Upper lobe of left lung (tissue), 6 donors: ENCODE measurements at regions not wholly inside any gene's neighbourhood (a gene's known extent, or its start where the extent isn't known, plus 50 kb on each side); places are given as distances from the start of the nearest gene placed in this dataset.

ENCODE experiments used
- ATAC-seq, 2 donors: fragments of 200-7000 bp; cut with Tn5 transposase; one replicate each; pipeline ENCODE4 v1.9.1; 2022; ENCODE audit warnings: mild to moderate bottlenecking in 2 of 2, moderate library complexity in 2 of 2; ENCODE audit not compliant: low FRiP score in 2 of 2
- DNase-seq, 2 donors: peaks; one replicate each; pipeline ENCODE4 v3.0.0-alpha.2; 2019 to 2020
- H3K27ac ChIP-seq, 4 donors: fragments of 200-600 bp; sonication (generic); one replicate each; pipeline ENCODE4 v1.5.1; 2016 to 2019
- H3K27me3 ChIP-seq, 4 donors: fragments of 200-600 bp; sonication (generic); one replicate each; pipeline ENCODE4 v1.5.1; 2017 to 2019
- H3K36me3 ChIP-seq, 4 donors: fragments of 200-600 bp; sonication (generic); one replicate each; pipeline ENCODE4 v1.5.1; 2016 to 2019
- H3K4me1 ChIP-seq, 4 donors: fragments of 200-600 bp; sonication (generic); one replicate each; pipeline ENCODE4 v1.5.1; 2018 to 2019
- H3K4me3 ChIP-seq, 4 donors: fragments of 200-600 bp; sonication (generic); one replicate each; pipeline ENCODE4 v1.5.1; 2017 to 2019; ENCODE audit warnings: mild to moderate bottlenecking in 2 of 4, moderate library complexity in 1 of 4
- H3K9me3 ChIP-seq, 4 donors: fragments of 200-600 bp; sonication (generic); one replicate each; pipeline ENCODE4 v1.5.1; 2018 to 2019
- EP300 ChIP-seq, 4 donors: sonication (generic); formaldehyde crosslinking; IDR thresholded peaks; one replicate each; pipeline ENCODE4 v1.5.1; 2017; ENCODE audit warnings: antibody characterized with exemption in 4 of 4, control low read depth in 2 of 4
- POLR2A ChIP-seq, 4 donors: fragments of 450-650 bp; IDR thresholded peaks; one replicate each; pipeline ENCODE4 v1.5.1; 2016 to 2017; ENCODE audit warnings: antibody characterized with exemption in 4 of 4, mild to moderate bottlenecking in 2 of 4
- POLR2AphosphoS5 ChIP-seq, 2 donors: sonication (generic); formaldehyde crosslinking; IDR thresholded peaks; one replicate each; pipeline ENCODE4 v1.5.1; 2017; ENCODE audit warnings: antibody characterized with exemption in 2 of 2
- WGBS, 2 donors: methylation state at CpG; one replicate each; pipeline ENCODE4 v1.1.5; 2017 to 2018; 5-methylcytosine and 5-hydroxymethylcytosine counted together
- TF ChIP-seq, protein P1 (sequence below), 6 experiments: fragments of 450-650 bp in 4 of 6; fragments of 200-600 bp in 2 of 6; sonication (generic) in 2 of 6; IDR thresholded peaks; one replicate each; pipeline ENCODE4 v1.5.1; 2016 to 2019; ENCODE audit warnings: antibody characterized with exemption in 6 of 6
- donor health status: DM: no; HTN: no; CAD: no; lungs with moderate emphysema.
- donor health status: DM: no; HTN: yes; CAD: no; lungs with severe emphysema.

DNA sequence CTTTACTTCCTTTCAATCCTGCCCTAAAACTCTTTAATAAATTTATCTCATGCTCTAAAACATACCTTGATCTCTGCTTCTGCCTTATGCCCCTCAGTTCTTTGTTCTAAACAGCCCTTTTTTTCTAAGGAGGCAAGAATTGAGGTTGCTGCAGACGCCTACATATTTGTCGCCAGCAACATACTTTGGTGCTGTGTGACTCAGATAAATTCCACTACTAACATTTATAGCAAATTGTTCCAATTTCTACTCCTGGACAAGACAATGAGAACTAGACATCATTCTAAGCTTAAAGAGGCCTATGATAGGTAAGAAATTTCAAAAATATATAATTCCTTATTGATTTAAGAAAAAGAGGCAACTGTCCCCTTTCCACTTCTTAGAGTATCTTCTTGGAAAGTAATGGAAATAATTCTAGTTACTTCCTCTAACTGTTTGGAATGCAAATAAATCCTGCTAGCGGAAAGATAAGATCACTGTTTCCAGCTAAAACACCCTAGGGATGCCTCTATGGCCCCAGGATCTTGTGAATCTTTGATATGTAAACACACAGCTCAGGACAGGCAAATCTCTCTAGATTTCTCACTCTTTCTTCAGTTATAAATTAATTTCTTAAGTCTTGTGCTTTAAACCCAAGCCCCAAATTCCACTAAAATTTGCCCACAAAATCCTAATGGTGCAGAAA, 869.1 kb downstream of the KCNT2 start:
- H3K36me3 ChIP-seq, result no peaks in the 10 kb centered on the region
- ATAC-seq (no peak), DNase-seq (no peak)
- H3K27ac ChIP-seq, result no peak overlapping the region
- WGBS, 2 donors, result 58 to 84% methylated on average over 3 of the region's 3 CpGs
- no peak for TF ChIP-seq POLR2AphosphoS5 (IDR thresholded peaks at IDR 0.05)
- TF ChIP-seq, protein P1, sequence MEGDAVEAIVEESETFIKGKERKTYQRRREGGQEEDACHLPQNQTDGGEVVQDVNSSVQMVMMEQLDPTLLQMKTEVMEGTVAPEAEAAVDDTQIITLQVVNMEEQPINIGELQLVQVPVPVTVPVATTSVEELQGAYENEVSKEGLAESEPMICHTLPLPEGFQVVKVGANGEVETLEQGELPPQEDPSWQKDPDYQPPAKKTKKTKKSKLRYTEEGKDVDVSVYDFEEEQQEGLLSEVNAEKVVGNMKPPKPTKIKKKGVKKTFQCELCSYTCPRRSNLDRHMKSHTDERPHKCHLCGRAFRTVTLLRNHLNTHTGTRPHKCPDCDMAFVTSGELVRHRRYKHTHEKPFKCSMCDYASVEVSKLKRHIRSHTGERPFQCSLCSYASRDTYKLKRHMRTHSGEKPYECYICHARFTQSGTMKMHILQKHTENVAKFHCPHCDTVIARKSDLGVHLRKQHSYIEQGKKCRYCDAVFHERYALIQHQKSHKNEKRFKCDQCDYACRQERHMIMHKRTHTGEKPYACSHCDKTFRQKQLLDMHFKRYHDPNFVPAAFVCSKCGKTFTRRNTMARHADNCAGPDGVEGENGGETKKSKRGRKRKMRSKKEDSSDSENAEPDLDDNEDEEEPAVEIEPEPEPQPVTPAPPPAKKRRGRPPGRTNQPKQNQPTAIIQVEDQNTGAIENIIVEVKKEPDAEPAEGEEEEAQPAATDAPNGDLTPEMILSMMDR (IDR thresholded peaks at IDR 0.05), result no peak
- no peak for TF ChIP-seq EP300 (IDR thresholded peaks at IDR 0.05)
- TF ChIP-seq POLR2A (IDR thresholded peaks at IDR 0.05), result no peak
- H3K9me3 ChIP-seq, result no peaks in the 10 kb centered on the region
- no peak overlapping the region for H3K4me3 ChIP-seq
- no peaks in the 10 kb centered on the region for H3K4me1 ChIP-seq
- H3K27me3 ChIP-seq, result no peaks in the 10 kb centered on the region

- no peaks in the 10 kb centered on the region for H3K27me3 ChIP-seq
- DNase-seq (no peak), ATAC-seq (no peak)
- H3K4me3 ChIP-seq, result no peak overlapping the region
- no peaks in the 10 kb centered on the region for H3K36me3 ChIP-seq
- no peaks in the 10 kb centered on the region for H3K9me3 ChIP-seq
- no peaks in the 10 kb centered on the region for H3K4me1 ChIP-seq
- TF ChIP-seq POLR2AphosphoS5 (IDR thresholded peaks at IDR 0.05), result no peak
- TF ChIP-seq, protein P1 (IDR thresholded peaks at IDR 0.05), result no peak
- no peak for TF ChIP-seq POLR2A (IDR thresholded peaks at IDR 0.05)
- TF ChIP-seq EP300 (IDR thresholded peaks at IDR 0.05), result no peak
- no peak overlapping the region for H3K27ac ChIP-seq
Observed at GRCh38 chr1:195735140-195735539, 873.1 kb downstream of the KCNT2 start.

- no peak for TF ChIP-seq POLR2A (IDR thresholded peaks at IDR 0.05)
- TF ChIP-seq, protein P1 (IDR thresholded peaks at IDR 0.05), result no peak
- Histone ChIP-seq H3K27ac (no peak overlapping the region), H3K4me1 (no peaks in the 10 kb centered on the region), H3K9me3 (no peaks in the 10 kb centered on the region), H3K4me3 (no peak overlapping the region), H3K27me3 (no peaks in the 10 kb centered on the region), H3K36me3 (no peaks in the 10 kb centered on the region)
- WGBS, 2 donors, result 75 to 84% methylated on average over 1 of the region's 1 CpG
- no peak for ATAC-seq
- no peak for DNase-seq
Observed at GRCh38 chr1:195733826-195734225, 874.4 kb downstream of the KCNT2 start.

GRCh38 chr1:195733408-195733807, 874.8 kb downstream of the KCNT2 start:
- no peak overlapping the region for H3K4me3 ChIP-seq
- no peaks in the 10 kb centered on the region for H3K27me3 ChIP-seq
- WGBS, 2 donors, result 76 to 93% methylated on average over 4 of the region's 4 CpGs
- H3K36me3 ChIP-seq, result no peaks in the 10 kb centered on the region
- DNase-seq, result no peak
- H3K27ac ChIP-seq, result no peak overlapping the region
- TF ChIP-seq EP300 (IDR thresholded peaks at IDR 0.05) (no peak), POLR2AphosphoS5 (IDR thresholded peaks at IDR 0.05) (no peak), POLR2A (IDR thresholded peaks at IDR 0.05) (no peak)
- TF ChIP-seq, protein P1 (IDR thresholded peaks at IDR 0.05), result no peak
- H3K9me3 ChIP-seq, result no peaks in the 10 kb centered on the region
- no peaks in the 10 kb centered on the region for H3K4me1 ChIP-seq
- ATAC-seq, result no peak

DNA sequence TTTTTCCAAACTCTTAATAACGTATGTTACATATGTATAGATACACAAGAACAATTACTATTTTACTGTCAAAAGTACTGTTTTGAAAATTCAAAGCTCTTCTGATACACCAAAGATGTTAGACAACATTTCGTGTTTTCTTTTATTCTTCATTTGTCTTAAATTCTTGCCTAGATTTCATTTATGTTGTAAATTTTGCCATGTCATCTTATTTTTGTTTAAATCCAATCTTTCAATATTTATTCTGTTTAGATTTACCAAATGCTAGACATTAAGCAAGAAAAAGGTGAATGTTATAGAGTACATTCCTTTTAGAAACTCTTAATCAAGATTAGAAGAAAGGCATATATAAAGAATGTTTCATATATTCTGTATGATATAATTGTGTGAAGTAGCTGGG, 876.9 kb downstream of the KCNT2 start:
- TF ChIP-seq POLR2A (IDR thresholded peaks at IDR 0.05) (no peak), POLR2AphosphoS5 (IDR thresholded peaks at IDR 0.05) (no peak), EP300 (IDR thresholded peaks at IDR 0.05) (no peak)
- TF ChIP-seq, protein P1 (IDR thresholded peaks at IDR 0.05), result no peak
- no peak for ATAC-seq
- no peaks in the 10 kb centered on the region for H3K27me3 ChIP-seq
- H3K36me3 ChIP-seq, result no peaks in the 10 kb centered on the region
- no peak overlapping the region for H3K27ac ChIP-seq
- no peaks in the 10 kb centered on the region for H3K4me1 ChIP-seq
- 71 to 78% methylated on average over 2 of the region's 2 CpGs for WGBS, 2 donors
- H3K4me3 ChIP-seq, result no peak overlapping the region
- no peaks in the 10 kb centered on the region for H3K9me3 ChIP-seq
- DNase-seq, result no peak
